GM19023 (cell line): ENCODE measurements at regions not wholly inside any gene's neighbourhood (a gene's known extent, or its start where the extent isn't known, plus 50 kb on each side); places are given as distances from the start of the nearest gene placed in this dataset.

Experiments
- ATAC-seq: cut with Tn5 transposase; IDR thresholded peaks from one replicate; pipeline ENCODE4 v1.9.1; 2021; ENCODE audit warnings: mild to moderate bottlenecking, moderate library complexity; ENCODE audit not compliant: unreplicated experiment

DNA sequence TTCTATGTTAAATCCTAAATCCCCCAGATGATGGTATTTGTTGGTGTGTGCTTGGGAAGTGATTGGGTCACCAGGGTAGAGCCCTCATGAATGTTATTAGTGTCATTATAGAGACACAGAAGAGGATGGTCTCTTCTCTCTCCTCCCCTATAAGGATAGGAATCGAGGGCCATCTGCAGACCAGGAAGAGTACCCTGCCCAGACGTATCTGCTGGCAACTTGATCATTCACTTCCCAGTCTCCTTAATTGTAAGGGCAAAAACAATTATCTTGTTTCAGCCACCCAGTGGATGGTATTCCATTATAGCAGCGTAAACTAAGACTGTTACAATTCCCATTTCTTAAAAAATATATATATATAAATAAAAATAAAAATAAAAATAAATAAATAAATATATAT, 892.2 kb downstream of the SI start:
- no peak for ATAC-seq

DNA sequence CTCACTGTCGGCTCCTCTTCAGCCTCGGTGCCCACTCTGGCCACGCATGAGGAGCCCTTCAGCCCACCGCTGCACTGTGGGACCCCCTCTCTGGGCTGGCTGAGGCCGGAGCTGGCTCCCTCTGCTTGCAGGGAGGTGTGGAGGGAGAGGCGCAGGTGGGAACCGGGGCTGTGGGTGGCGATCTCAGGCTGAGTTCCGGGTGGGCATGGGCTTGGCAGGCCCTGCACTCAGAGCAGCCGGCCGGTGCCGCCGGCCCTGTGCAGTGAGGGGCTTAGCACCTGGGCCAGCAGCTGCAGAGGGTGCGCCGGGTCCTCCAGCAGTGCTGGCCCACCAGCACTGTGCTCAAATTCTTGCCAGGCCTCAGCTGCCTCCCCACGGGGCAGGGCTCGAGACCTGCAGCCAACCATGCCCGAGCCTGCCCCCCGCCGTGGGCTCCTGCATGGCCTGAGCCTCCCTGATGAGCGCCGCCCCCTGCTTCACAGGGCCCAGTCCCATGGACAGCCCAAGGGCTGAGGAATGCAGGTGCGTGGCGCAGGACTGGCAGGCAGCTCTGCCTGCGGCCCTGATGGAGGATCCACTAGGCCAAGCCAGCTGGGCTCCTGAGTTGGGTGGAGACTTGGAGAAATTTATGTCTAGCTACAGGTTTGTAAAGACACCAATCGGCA, 899.1 kb downstream of the SI start:
- ATAC-seq: no peak

DNA sequence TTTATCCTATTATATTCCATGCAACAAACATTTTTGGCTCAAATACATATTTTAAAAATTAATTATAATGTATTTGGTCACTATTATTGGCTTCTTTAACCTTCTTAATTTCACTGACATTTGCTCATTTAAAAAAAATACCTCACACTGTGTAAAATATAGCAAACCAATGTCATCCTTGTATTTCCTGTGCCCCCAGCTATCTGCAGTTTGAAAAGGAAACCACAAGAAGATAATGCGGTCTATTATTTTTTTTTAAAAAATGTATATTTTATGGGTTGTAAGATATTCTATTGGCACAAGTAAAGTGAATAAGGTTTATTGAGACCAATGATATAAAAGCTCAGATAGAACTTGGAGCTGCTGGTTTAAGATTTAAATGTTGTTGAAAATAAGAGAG, 904.2 kb downstream of the SI start:
- ATAC-seq: no peak

GRCh38 chr3:164155400-164155799, 922.9 kb downstream of the SI start:
- ATAC-seq: no peak

DNA sequence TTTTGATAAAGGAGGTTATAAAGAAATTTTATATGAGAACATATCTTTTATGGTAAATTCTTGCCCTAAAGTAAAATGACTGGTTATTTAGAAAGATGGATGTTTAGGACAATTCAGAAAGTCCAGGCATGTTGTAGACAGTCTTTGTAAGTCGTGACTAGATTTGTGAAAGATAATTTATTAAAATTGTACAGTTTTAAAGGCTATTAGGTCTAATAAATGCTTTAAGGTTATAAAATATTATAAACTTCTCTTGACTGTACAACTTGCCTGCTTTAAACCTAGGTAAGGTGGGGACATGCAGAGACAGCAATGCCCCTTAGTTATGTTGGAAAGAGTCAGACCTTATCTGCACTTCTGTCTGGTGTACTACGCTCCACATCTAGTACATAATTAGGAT, 933.5 kb downstream of the SI start:
- ATAC-seq: no peak

GRCh38 chr3:164132878-164133277, 945.4 kb downstream of the SI start:
- no peak for ATAC-seq

DNA sequence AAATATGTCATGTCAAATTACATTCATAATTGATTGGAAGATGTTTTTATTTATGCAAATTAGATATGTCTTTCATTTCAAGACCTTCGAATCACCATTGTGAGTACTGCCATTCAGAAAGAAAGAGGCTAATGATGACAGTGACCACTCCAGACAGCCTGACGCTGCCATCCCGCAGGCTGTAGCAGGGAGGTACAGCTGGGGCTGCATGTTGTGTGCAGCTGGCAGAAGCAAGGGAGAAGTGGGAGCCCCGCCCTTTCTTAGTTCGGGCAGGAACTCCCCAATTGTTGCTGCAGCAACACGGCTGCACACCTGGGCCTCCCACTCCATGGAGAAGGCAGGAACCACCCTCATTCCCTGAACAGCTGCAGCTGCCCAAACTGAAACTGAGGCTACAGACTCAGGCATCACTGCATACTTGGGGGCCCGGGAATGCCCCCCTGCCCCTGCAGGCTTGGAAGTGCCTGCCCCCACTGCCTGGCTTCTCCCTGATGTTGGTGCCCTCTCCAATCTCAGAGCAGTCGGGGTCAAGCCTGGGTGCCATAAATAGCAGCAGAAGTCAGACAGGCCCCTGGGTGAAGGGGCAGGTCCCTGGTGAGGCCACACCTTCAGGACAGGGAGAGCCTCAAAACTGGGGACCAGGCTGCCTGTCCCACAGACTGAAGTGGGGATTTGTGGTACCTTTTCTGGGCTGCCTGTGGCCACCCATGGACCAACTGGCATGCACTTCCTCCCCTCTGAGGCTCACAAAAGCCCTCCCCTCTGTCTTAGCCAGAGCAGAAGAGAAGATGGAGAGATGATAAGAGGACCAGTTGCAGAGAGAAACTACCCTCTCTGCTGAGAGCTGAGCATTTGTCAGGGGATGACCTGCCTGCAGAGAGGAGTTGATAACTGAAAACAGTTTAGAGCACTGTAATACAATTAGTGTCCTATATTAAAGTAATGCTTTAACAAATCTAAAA, 964.6 kb downstream of the SI start:
- no peak for ATAC-seq

- no peak for ATAC-seq
These were observed 981.9 kb downstream of the SI start for GRCh38 chr3:164096352-164096751.

DNA sequence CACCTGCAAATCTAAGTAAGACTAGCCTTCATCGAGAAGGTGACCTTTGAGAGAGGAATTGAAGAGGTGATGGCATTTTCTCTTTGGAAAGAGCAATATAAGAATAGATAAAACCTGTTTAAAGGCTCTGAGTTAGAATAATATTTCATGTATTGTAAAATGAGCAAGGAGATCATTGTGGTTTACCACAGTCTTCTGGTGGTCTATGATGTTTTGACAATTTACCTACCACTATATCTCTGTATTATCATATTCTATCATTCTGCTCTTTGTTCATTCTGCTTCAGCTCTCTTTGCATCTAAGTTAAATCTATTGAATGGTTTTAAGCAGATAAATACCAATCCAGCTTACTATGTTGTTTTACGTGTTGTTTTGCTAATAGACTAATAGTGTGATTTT, 982.3 kb downstream of the SI start:
- ATAC-seq: no peak

GRCh38 chr3:164095279-164095678, 983.0 kb downstream of the SI start:
- no peak for ATAC-seq

- no peak for ATAC-seq
These were observed 983.8 kb downstream of the SI start for GRCh38 chr3:164094546-164094945.

DNA sequence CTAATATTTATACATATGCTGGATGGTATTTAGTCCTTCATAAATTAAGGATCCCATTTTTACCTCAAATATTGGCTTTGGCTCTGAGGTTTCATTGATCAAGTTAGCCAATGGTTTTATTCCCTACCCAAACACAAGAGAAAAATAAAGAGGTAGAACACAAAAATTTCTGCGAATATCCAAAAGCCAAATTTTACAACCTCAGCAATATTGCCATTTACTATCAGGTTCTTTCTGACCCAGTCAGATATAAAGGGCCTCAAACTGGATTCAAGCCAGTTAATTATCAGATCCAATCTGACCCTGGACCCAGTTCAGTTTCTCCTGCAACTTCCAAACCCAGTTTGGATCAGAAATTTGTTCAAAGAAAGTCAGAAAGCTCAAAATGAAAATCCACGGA, 998.1 kb downstream of the SI start:
- ATAC-seq: no peak

DNA sequence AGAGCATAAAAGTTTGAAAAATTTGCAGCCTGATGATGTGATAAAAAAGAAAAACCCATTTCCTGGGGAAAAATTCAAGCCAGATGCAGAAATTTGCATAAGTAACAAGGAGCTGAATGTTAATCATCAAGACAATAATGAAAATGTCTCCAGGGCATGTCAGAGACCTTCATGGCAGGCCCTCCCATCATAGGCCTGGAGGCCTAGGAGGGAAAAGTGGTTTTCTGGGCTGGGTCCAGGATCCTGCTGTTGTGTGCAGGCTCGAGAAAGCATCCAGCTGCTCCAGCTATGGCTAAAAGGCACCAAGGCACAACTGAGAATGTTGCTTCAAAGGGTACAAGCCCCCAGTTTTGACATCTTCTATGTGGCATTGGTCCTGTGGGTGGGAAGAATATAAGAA, 1014.0 kb downstream of the SI start:
- no peak for ATAC-seq

GRCh38 chr3:164060923-164061322, 1017.4 kb downstream of the SI start:
- no peak for ATAC-seq

- no peak for ATAC-seq
These were observed 1028.4 kb downstream of the SI start for GRCh38 chr3:164049847-164050246.

DNA sequence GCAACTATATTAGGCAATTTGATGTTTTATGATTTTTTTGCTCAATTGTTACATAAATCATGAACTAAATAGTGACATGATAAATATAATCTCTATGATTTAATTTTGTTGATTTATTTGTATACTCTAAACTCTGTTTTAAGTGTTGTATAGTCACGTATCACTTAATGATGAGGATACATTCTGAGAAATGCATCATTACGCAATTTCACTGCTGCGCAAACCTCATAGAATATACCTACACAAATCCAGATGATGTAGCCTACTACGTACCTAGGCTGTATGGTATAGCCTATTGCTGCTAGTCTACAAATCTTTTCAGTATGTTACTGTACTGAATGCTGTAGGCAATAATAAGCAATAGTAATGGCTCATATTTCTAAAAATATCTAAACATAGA, 1029.8 kb downstream of the SI start:
- no peak for ATAC-seq

GRCh38 chr3:164040991-164041390, 1037.3 kb downstream of the SI start:
- ATAC-seq: no peak

- ATAC-seq: no peak
These were observed 1048.1 kb downstream of the SI start for GRCh38 chr3:164030194-164030593.

DNA sequence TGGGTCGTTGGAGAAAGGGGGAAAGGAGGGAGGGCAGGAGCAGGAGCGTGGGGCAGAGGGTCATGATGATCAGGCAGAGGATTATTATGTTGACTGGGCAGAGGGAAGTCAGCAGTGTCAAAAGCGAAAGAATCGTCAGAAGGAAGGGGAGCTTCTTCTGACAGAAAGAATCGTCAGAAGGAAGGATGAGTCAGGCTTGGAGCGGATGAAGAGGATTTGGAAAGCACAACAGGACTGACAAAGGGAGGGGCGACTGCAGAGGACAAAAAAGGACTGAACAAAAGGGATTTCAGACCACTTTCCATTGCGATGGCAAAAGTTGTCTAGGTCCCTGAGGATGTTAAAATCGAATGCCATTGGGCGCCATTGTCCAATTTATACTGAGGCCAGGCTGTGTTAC, 1053.5 kb downstream of the SI start:
- no peak for ATAC-seq

DNA sequence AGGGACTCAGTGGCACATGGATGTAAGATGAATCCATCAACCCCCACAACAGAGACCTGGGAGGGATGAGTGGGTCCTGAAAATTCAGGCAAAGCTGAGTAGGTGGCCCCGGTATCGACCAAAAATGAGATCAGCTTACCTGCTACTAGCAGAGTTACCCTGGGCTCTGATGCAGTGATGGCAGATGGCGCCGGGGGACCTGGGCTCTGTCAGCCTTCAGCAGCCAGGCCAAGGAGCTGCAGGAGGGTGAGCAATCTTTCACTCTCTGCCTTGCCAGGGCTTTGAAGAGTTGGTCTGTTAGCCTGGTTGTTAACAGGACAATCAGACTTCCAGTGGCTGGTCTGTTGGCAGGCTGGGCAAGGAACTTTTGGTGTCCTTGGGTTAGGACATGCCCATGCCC, 1054.8 kb downstream of the SI start:
- ATAC-seq: no peak

- ATAC-seq: no peak
These were observed 1059.8 kb downstream of the SI start for GRCh38 chr3:164018500-164018899.

DNA sequence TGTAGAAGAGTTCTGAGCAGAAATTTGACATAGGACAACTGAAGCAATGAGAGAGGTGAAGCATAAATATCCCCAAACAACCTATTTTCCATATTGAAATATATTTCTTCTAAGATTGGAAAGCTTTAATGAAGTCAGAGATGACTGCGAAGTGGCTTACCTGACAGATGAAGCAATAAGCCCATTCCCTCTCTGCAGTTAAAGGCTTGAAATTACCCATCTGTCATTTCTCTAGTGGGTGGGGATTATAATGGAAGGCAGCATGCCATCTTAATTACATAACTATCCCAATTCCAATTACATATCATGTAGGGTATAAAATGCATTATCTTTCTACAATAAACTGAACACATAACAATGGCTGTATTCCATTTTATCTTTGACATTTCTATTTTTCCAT, 1070.5 kb downstream of the SI start:
- ATAC-seq: no peak
